HL-60 (cell line): ENCODE measurements at regions not wholly inside any gene's neighbourhood (a gene's known extent, or its start where the extent isn't known, plus 50 kb on each side); places are given as distances from the start of the nearest gene placed in this dataset.

Source experiments
- DNase-seq, 2 experiments: peaks; one replicate each; pipeline ENCODE4 v3.0.0-alpha.2; 2010 to 2020; ENCODE audit warnings: low read depth in 1 of 2, low spot score in 1 of 2
- H3K27ac ChIP-seq: fragments of 250-450 bp; sonication (Bioruptor Pico); replicated peaks from 2 replicates; pipeline ENCODE4 v1.5.1; 2020; ENCODE audit warnings: mild to moderate bottlenecking, moderate library complexity
- H3K27me3 ChIP-seq: fragments of 250-450 bp; sonication (Bioruptor Pico); 2 replicates; pipeline ENCODE4 v1.5.1; 2021; ENCODE audit warnings: mild to moderate bottlenecking, moderate library complexity; ENCODE audit not compliant: insufficient read depth, poor library complexity, severe bottlenecking
- H3K4me3 ChIP-seq: replicated peaks from 2 replicates; pipeline ENCODE4 v1.5.1; 2011; ENCODE audit warnings: mild to moderate bottlenecking, control low read depth, low read length; ENCODE audit not compliant: insufficient read depth
- CTCF ChIP-seq: IDR thresholded peaks from one replicate; pipeline ENCODE4 v1.5.1; 2011; ENCODE audit warnings: low read length, control low read depth, inconsistent platforms; ENCODE audit not compliant: insufficient read depth
- GABPA ChIP-seq: IDR thresholded peaks from 2 replicates; pipeline ENCODE4 v1.6.1; 2012; ENCODE audit warnings: low read depth
- POLR2AphosphoS5 ChIP-seq: IDR thresholded peaks from 2 replicates; pipeline ENCODE4 v1.6.1; 2012; ENCODE audit warnings: low read depth
- REST ChIP-seq: IDR thresholded peaks from 2 replicates; pipeline ENCODE4 v1.6.1; 2012; ENCODE audit warnings: low read depth; ENCODE audit not compliant: insufficient replicate concordance
- SPI1 ChIP-seq: IDR thresholded peaks from 2 replicates; pipeline ENCODE4 v1.6.1; 2012; ENCODE audit warnings: low read depth, mild to moderate bottlenecking, borderline replicate concordance

GRCh38 chr11:115929618-115930129 is 425.5 kb upstream of the CADM1 start:
- H3K4me3 ChIP-seq: no peak overlapping the region
- no peaks in the 10 kb centered on the region for H3K27me3 ChIP-seq
- no peak for DNase-seq
- TF ChIP-seq POLR2AphosphoS5 (no peak), GABPA (no peak), REST (no peak), CTCF (no peak), SPI1 (no peak)
- no peak overlapping the region for H3K27ac ChIP-seq

- Histone ChIP-seq H3K4me3 (no peak overlapping the region), H3K27me3 (no peaks in the 10 kb centered on the region), H3K27ac (no peak overlapping the region)
- DNase-seq: no peak
- no peak for TF ChIP-seq POLR2AphosphoS5
- TF ChIP-seq REST: no peak
- TF ChIP-seq CTCF: no peak
- TF ChIP-seq SPI1: no peak
- no peak for TF ChIP-seq GABPA
Observed at GRCh38 chr11:115928811-115929210, 424.6 kb upstream of the CADM1 start.

GRCh38 chr11:115927823-115928329 is 423.7 kb upstream of the CADM1 start:
- H3K4me3 ChIP-seq: no peak overlapping the region
- TF ChIP-seq GABPA (no peak), POLR2AphosphoS5 (no peak), REST (no peak)
- H3K27ac ChIP-seq: no peak overlapping the region
- DNase-seq: no peak
- H3K27me3 ChIP-seq: no peaks in the 10 kb centered on the region
